ENCODE measurements at regions not wholly inside any gene's neighbourhood (a gene's known extent, or its start where the extent isn't known, plus 50 kb on each side); places are given as distances from the start of the nearest gene placed in this dataset.

DNA sequence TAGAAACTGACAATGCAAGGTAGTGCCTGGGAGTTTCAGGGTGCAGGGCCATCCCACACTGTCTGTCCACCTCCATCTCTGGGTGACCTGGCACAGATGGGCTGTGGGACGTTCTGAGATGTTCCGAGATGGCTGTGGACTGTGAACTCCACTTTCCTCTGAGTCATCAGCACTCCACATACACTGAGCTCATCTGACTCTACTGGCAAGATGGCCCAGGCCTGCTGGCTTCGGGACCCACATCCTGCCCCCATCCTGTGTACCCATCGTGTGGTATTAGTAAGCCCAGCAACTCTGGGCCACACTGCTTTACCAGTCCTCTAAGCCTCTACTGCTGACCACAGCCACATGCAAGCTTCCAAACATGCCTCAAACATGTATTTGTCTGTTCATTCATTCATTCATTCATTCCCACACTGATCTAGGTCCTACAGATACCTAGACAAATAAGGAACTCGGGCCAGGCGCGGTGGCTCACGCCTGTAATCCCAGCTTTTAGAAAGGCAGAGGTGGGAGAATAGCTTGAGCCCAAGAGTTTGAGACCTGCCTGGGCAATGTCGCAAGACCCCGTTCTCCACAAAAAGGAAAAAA is 124.8 kb upstream of the CXCR4 start:
- Mint-ChIP-seq H3K4me1 (ENCODE audit: low read depth, unreplicated experiment) (peaks cover 4% of the 10 kb centered on the region), H3K4me3 (ENCODE audit: unreplicated experiment) (no peak overlapping the region), H3K9me3 (ENCODE audit: unreplicated experiment) (peaks cover 3% of the 10 kb centered on the region), H3K27ac (ENCODE audit: unreplicated experiment) (no peak overlapping the region), H3K36me3 (ENCODE audit: low read depth, unreplicated experiment) (no peaks in the 10 kb centered on the region), H3K27me3 (ENCODE audit: low read depth, unreplicated experiment) (no peaks in the 10 kb centered on the region)
- Histone ChIP-seq H3K27me3 (ENCODE audit: insufficient read depth, low read length) (no peaks in the 10 kb centered on the region), H3K36me3 (ENCODE audit: insufficient read depth, low read length) (no peaks in the 10 kb centered on the region), H3K4me3 (ENCODE audit: insufficient read depth, low read depth, low read length) (no peak overlapping the region), H3K9me3 (ENCODE audit: insufficient read depth, low read depth, low read length) (no peaks in the 10 kb centered on the region), H2AFZ (ENCODE audit: low read depth, low read length) (no peak overlapping the region), H3K4me2 (ENCODE audit: low read length) (no peak overlapping the region), H3K27ac (ENCODE audit: low read depth, low read length) (no peak overlapping the region), H4K20me1 (ENCODE audit: insufficient read depth, low read length) (no peaks in the 10 kb centered on the region), H3K4me1 (ENCODE audit: insufficient read depth, low read length) (peaks cover 12% of the 10 kb centered on the region), H3K79me2 (ENCODE audit: insufficient read depth, low read length) (no peaks in the 10 kb centered on the region), H3K9ac (ENCODE audit: low read length) (no peak overlapping the region)
- DNase-seq (ENCODE audit: low read depth), result peak; percentile 16
- no peak for FAIRE-seq
- TF ChIP-seq CTCF (IDR thresholded peaks at IDR 0.05; ENCODE audit: insufficient read depth, low read depth, low read length) (no peak), EZH2 (IDR thresholded peaks at IDR 0.05; ENCODE audit: insufficient read depth, low read length) (no peak)

DNA sequence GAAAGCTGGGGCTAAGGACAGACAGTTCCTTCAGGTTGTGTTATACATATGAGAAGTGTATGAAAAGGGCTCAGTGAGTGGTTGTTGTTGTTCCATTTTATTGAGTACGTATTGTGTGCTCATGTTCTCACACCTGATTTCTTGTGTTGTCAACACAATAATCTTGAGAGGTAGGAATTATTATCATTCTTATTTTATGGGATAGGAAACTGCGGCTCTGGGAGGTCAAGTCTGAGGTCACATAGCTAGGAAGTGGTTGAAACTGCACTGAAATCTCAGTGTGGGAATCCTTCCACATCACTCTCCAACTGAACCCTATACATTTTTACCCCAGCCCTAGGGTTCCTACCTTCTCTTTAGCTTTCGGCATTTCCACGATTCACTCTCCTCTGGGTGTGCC is 124.2 kb upstream of the CXCR4 start:
- Mint-ChIP-seq H3K27ac (ENCODE audit: unreplicated experiment) (no peak overlapping the region), H3K4me3 (ENCODE audit: unreplicated experiment) (no peak overlapping the region), H3K9me3 (ENCODE audit: unreplicated experiment) (peaks cover 3% of the 10 kb centered on the region), H3K4me1 (ENCODE audit: low read depth, unreplicated experiment) (peaks cover 4% of the 10 kb centered on the region), H3K27me3 (ENCODE audit: low read depth, unreplicated experiment) (no peaks in the 10 kb centered on the region), H3K36me3 (ENCODE audit: low read depth, unreplicated experiment) (no peaks in the 10 kb centered on the region)
- FAIRE-seq (no peak), DNase-seq (ENCODE audit: low read depth) (no peak)
- H3K4me2 ChIP-seq (ENCODE audit: low read length), result no peak overlapping the region
- no peaks in the 10 kb centered on the region for H4K20me1 ChIP-seq (ENCODE audit: insufficient read depth, low read length)
- H3K4me3 ChIP-seq (ENCODE audit: insufficient read depth, low read depth, low read length), result no peak overlapping the region
- H3K4me1 ChIP-seq (ENCODE audit: insufficient read depth, low read length), result peaks cover 12% of the 10 kb centered on the region
- no peaks in the 10 kb centered on the region for H3K36me3 ChIP-seq (ENCODE audit: insufficient read depth, low read length)
- H2AFZ ChIP-seq (ENCODE audit: low read depth, low read length), result no peak overlapping the region
- no peak for TF ChIP-seq EZH2 (IDR thresholded peaks at IDR 0.05; ENCODE audit: insufficient read depth, low read length)
- no peak for TF ChIP-seq CTCF (IDR thresholded peaks at IDR 0.05; ENCODE audit: insufficient read depth, low read depth, low read length)
- H3K79me2 ChIP-seq (ENCODE audit: insufficient read depth, low read length), result no peaks in the 10 kb centered on the region
- H3K9ac ChIP-seq (ENCODE audit: low read length), result no peak overlapping the region
- no peak overlapping the region for H3K27ac ChIP-seq (ENCODE audit: low read depth, low read length)
- H3K9me3 ChIP-seq (ENCODE audit: insufficient read depth, low read depth, low read length), result no peaks in the 10 kb centered on the region
- no peaks in the 10 kb centered on the region for H3K27me3 ChIP-seq (ENCODE audit: insufficient read depth, low read length)

GRCh38 chr2:136239079-136239685 is 121.2 kb upstream of the CXCR4 start:
- H3K9me3 Mint-ChIP-seq (ENCODE audit: unreplicated experiment), result peaks cover 3% of the 10 kb centered on the region
- Histone ChIP-seq H3K4me2 (ENCODE audit: low read length) (peak overlapping the region; percentile 52), H3K4me3 (ENCODE audit: insufficient read depth, low read depth, low read length) (no peak overlapping the region), H3K36me3 (ENCODE audit: insufficient read depth, low read length) (no peaks in the 10 kb centered on the region), H4K20me1 (ENCODE audit: insufficient read depth, low read length) (no peaks in the 10 kb centered on the region), H3K79me2 (ENCODE audit: insufficient read depth, low read length) (no peaks in the 10 kb centered on the region), H2AFZ (ENCODE audit: low read depth, low read length) (peak overlapping the region; percentile 30), H3K4me1 (ENCODE audit: insufficient read depth, low read length) (peaks cover 23% of the 10 kb centered on the region), H3K27ac (ENCODE audit: low read depth, low read length) (peak overlapping the region; percentile 9), H3K9ac (ENCODE audit: low read length) (no peak overlapping the region), H3K9me3 (ENCODE audit: insufficient read depth, low read depth, low read length) (no peaks in the 10 kb centered on the region), H3K27me3 (ENCODE audit: insufficient read depth, low read length) (no peaks in the 10 kb centered on the region)
- no peak for TF ChIP-seq EZH2 (IDR thresholded peaks at IDR 0.05; ENCODE audit: insufficient read depth, low read length)
- no peak for TF ChIP-seq CTCF (IDR thresholded peaks at IDR 0.05; ENCODE audit: insufficient read depth, low read depth, low read length)
- no peaks in the 10 kb centered on the region for H3K27me3 Mint-ChIP-seq (ENCODE audit: low read depth, unreplicated experiment)
- no peak overlapping the region for H3K27ac Mint-ChIP-seq (ENCODE audit: unreplicated experiment)
- DNase-seq (ENCODE audit: low read depth) (no peak), FAIRE-seq (no peak)
- no peak overlapping the region for H3K4me3 Mint-ChIP-seq (ENCODE audit: unreplicated experiment)
- no peaks in the 10 kb centered on the region for H3K36me3 Mint-ChIP-seq (ENCODE audit: low read depth, unreplicated experiment)
- peaks cover 10% of the 10 kb centered on the region for H3K4me1 Mint-ChIP-seq (ENCODE audit: low read depth, unreplicated experiment)
